ENCODE measurements at regions not wholly inside any gene's neighbourhood (a gene's known extent, or its start where the extent isn't known, plus 50 kb on each side); places are given as distances from the start of the nearest gene placed in this dataset.

GRCh38 chr10:36597756-36598320 is 527.6 kb upstream of the ANKRD30A start:
- no peak overlapping the region for H3K27ac ChIP-seq (ENCODE audit: insufficient read depth, low read length)
- no peak overlapping the region for H3K4me3 ChIP-seq (replicated peaks in 1 of 4; ENCODE audit: control extremely low read depth in 1 of 4, insufficient read depth in 1 of 4, low read depth in 3 of 4, low read length in 4 of 4)
- H3K27me3 ChIP-seq (ENCODE audit: control insufficient read depth, insufficient read depth, low read length) = no peaks in the 10 kb centered on the region
- no peaks in the 10 kb centered on the region for H3K36me3 ChIP-seq (ENCODE audit: control insufficient read depth, insufficient read depth, low read length)
- no peaks in the 10 kb centered on the region for H3K4me1 ChIP-seq (ENCODE audit: control insufficient read depth, extremely low read depth, insufficient read depth, low read length)
- no peaks in the 10 kb centered on the region for H4K20me1 ChIP-seq (ENCODE audit: control insufficient read depth, extremely low read depth, insufficient read depth, low read length)
- H3K79me2 ChIP-seq (ENCODE audit: control insufficient read depth, insufficient read depth, low read length) = no peaks in the 10 kb centered on the region
- H3K9me3 ChIP-seq (ENCODE audit: control insufficient read depth, insufficient read depth, low read depth, low read length) = no peaks in the 10 kb centered on the region
- H3K9ac ChIP-seq (ENCODE audit: insufficient read depth, low read length) = no peak overlapping the region
- TF ChIP-seq CTCF (conservative IDR thresholded peaks at IDR 0.05 in 1 of 2, IDR thresholded peaks at IDR 0.05 in 1 of 2; ENCODE audit: low read depth in 1 of 2, low read length in 2 of 2) (no peak), EZH2 (IDR thresholded peaks at IDR 0.05; ENCODE audit: low read length, missing control alignments) (no peak)
- DNase-seq (ENCODE audit: low read depth in 2 of 2) = no peak
- H2AFZ ChIP-seq (ENCODE audit: low read length) = no peak overlapping the region
- no peak overlapping the region for H3K4me2 ChIP-seq (ENCODE audit: extremely low read depth, insufficient read depth, low read length)

GRCh38 chr10:36592964-36593363 is 532.4 kb upstream of the ANKRD30A start:
- H3K4me3 ChIP-seq (replicated peaks in 1 of 4; ENCODE audit: control extremely low read depth in 1 of 4, insufficient read depth in 1 of 4, low read depth in 3 of 4, low read length in 4 of 4) = no peak overlapping the region
- H2AFZ ChIP-seq (ENCODE audit: low read length) = no peak overlapping the region
- H3K4me2 ChIP-seq (ENCODE audit: extremely low read depth, insufficient read depth, low read length) = no peak overlapping the region
- no peaks in the 10 kb centered on the region for H4K20me1 ChIP-seq (ENCODE audit: control insufficient read depth, extremely low read depth, insufficient read depth, low read length)
- TF ChIP-seq CTCF (conservative IDR thresholded peaks at IDR 0.05 in 1 of 2, IDR thresholded peaks at IDR 0.05 in 1 of 2; ENCODE audit: low read depth in 1 of 2, low read length in 2 of 2) (no peak), EZH2 (IDR thresholded peaks at IDR 0.05; ENCODE audit: low read length, missing control alignments) (no peak)
- no peak overlapping the region for H3K9ac ChIP-seq (ENCODE audit: insufficient read depth, low read length)
- peak in 1 of 2 donors; percentile 14 for DNase-seq (ENCODE audit: low read depth in 2 of 2)
- H3K4me1 ChIP-seq (ENCODE audit: control insufficient read depth, extremely low read depth, insufficient read depth, low read length) = no peaks in the 10 kb centered on the region
- H3K36me3 ChIP-seq (ENCODE audit: control insufficient read depth, insufficient read depth, low read length) = no peaks in the 10 kb centered on the region
- H3K27ac ChIP-seq (ENCODE audit: insufficient read depth, low read length) = no peak overlapping the region
- no peaks in the 10 kb centered on the region for H3K27me3 ChIP-seq (ENCODE audit: control insufficient read depth, insufficient read depth, low read length)
- no peaks in the 10 kb centered on the region for H3K79me2 ChIP-seq (ENCODE audit: control insufficient read depth, insufficient read depth, low read length)
- no peaks in the 10 kb centered on the region for H3K9me3 ChIP-seq (ENCODE audit: control insufficient read depth, insufficient read depth, low read depth, low read length)

GRCh38 chr10:36591436-36591835 is 534.0 kb upstream of the ANKRD30A start:
- no peaks in the 10 kb centered on the region for H3K36me3 ChIP-seq (ENCODE audit: control insufficient read depth, insufficient read depth, low read length)
- H3K9ac ChIP-seq (ENCODE audit: insufficient read depth, low read length) = no peak overlapping the region
- TF ChIP-seq EZH2 (IDR thresholded peaks at IDR 0.05; ENCODE audit: low read length, missing control alignments) = no peak
- no peak for TF ChIP-seq CTCF (conservative IDR thresholded peaks at IDR 0.05 in 1 of 2, IDR thresholded peaks at IDR 0.05 in 1 of 2; ENCODE audit: low read depth in 1 of 2, low read length in 2 of 2)

More at GRCh38 chr10:36591436-36591835, 534.0 kb upstream of the ANKRD30A start:
- no peaks in the 10 kb centered on the region for H3K9me3 ChIP-seq (ENCODE audit: control insufficient read depth, insufficient read depth, low read depth, low read length)
- no peak overlapping the region for H2AFZ ChIP-seq (ENCODE audit: low read length)
- no peaks in the 10 kb centered on the region for H3K4me1 ChIP-seq (ENCODE audit: control insufficient read depth, extremely low read depth, insufficient read depth, low read length)
- H4K20me1 ChIP-seq (ENCODE audit: control insufficient read depth, extremely low read depth, insufficient read depth, low read length) = no peaks in the 10 kb centered on the region
- no peak overlapping the region for H3K4me2 ChIP-seq (ENCODE audit: extremely low read depth, insufficient read depth, low read length)
- H3K27ac ChIP-seq (ENCODE audit: insufficient read depth, low read length) = no peak overlapping the region
- H3K79me2 ChIP-seq (ENCODE audit: control insufficient read depth, insufficient read depth, low read length) = no peaks in the 10 kb centered on the region
- no peaks in the 10 kb centered on the region for H3K27me3 ChIP-seq (ENCODE audit: control insufficient read depth, insufficient read depth, low read length)
- DNase-seq (ENCODE audit: low read depth in 2 of 2) = no peak
- H3K4me3 ChIP-seq (replicated peaks in 1 of 4; ENCODE audit: control extremely low read depth in 1 of 4, insufficient read depth in 1 of 4, low read depth in 3 of 4, low read length in 4 of 4) = no peak overlapping the region

Data from fibroblast of lung (primary cell).